A549 (cell line): ENCODE measurements at regions not wholly inside any gene's neighbourhood (a gene's known extent, or its start where the extent isn't known, plus 50 kb on each side); places are given as distances from the start of the nearest gene placed in this dataset.

Experiments used
- ATAC-seq, 2 experiments: fragments of 200-7000 bp in 1 of 2; fragments of >200 bp in 1 of 2; cut with Nextera tagmentation in 1 of 2; cut with Tn5 transposase in 1 of 2; 3 replicates each; pipeline versions ENCODE4 v1.8.0 to v1.9.1; 2018 to 2020; ENCODE audit warnings: mild to moderate bottlenecking in 1 of 2, moderate library complexity in 1 of 2
- CTCF ChIA-PET: fragments of 300-600 bp; sonication (Branson Sonifier 250); formaldehyde crosslinking; extraction: SDS; loops from one replicate; lab custom pipeline; 2021; ENCODE audit warnings: antibody characterized with exemption, inconsistent platforms; lab: Yijun Ruan, JAX
- POLR2A ChIA-PET: fragments of 350-600 bp; formaldehyde crosslinking; extraction: SDS; loops from one replicate; lab custom pipeline; 2021; ENCODE audit warnings: antibody characterized with exemption, inconsistent platforms; lab: Yijun Ruan, JAX
- DNase-seq, 2 experiments: peaks; one replicate each; pipeline versions ENCODE4 v3.0.0 to v3.0.0-alpha.2; 2011 to 2016; ENCODE audit warnings: low read depth in 1 of 2, low spot score in 1 of 2
- FAIRE-seq: peaks from 2 replicates; lab custom pipeline; 2011; peaks lifted over from hg19 to GRCh38; lab: Jason Lieb, UNC
- H3K27ac ChIP-seq, 2 experiments: fragments of >200 bp; sonication (Bioruptor Twin); formaldehyde crosslinking; 3 replicates each; pipeline ENCODE4 v1.5.1; 2016 to 2017
- H3K4me1 ChIP-seq: fragments of >200 bp; sonication (Bioruptor Twin); formaldehyde crosslinking; 3 replicates; pipeline ENCODE4 v1.6.1; 2016
- H3K4me2 ChIP-seq: fragments of >200 bp; sonication (Bioruptor Twin); formaldehyde crosslinking; 3 replicates; pipeline ENCODE4 v1.6.1; 2016
- H3K4me3 ChIP-seq: fragments of >200 bp; sonication (Bioruptor Twin); formaldehyde crosslinking; 3 replicates; pipeline ENCODE4 v1.5.1; 2016
- H3K9me3 ChIP-seq: fragments of >200 bp; sonication (Bioruptor Twin); formaldehyde crosslinking; 3 replicates; pipeline ENCODE4 v1.6.1; 2016
- BHLHE40 ChIP-seq: IDR thresholded peaks from 2 replicates; pipeline ENCODE4 v1.6.1; 2012; ENCODE audit warnings: low read depth, low read length, inconsistent platforms
- CHD2 ChIP-seq: fragments of 150-350 bp; IDR thresholded peaks from 2 replicates; pipeline ENCODE4 v1.6.1; 2014; ENCODE audit warnings: low read length; ENCODE audit not compliant: partially characterized antibody
- FOSB ChIP-seq: fragments of 250-450 bp; sonication (Bioruptor Pico); IDR thresholded peaks from 2 replicates; pipeline ENCODE4 v1.5.0; 2020; ENCODE audit warnings: mild to moderate bottlenecking, moderate library complexity
- NFE2L2 ChIP-seq: fragments of 150-350 bp; conservative IDR thresholded peaks from 2 replicates; pipeline ENCODE4 v1.6.1; 2014; ENCODE audit warnings: low read length
- NPAS2 ChIP-seq: fragments of 250-450 bp; sonication (Bioruptor Pico); IDR thresholded peaks from 2 replicates; pipeline ENCODE4 v1.8.0; 2022; ENCODE audit warnings: mild to moderate bottlenecking, moderate library complexity, borderline replicate concordance
- POLR2A ChIP-seq: IDR thresholded peaks from 2 replicates; pipeline ENCODE4 v1.6.1; 2012; ENCODE audit warnings: mild to moderate bottlenecking, low read length
- RAD21 ChIP-seq, 2 experiments: fragments of >200 bp in 1 of 2; sonication (Bioruptor Twin) in 1 of 2; formaldehyde crosslinking in 1 of 2; IDR thresholded peaks in 1 of 2; conservative IDR thresholded peaks in 1 of 2; 2 replicates in 1 of 2; 3 replicates in 1 of 2; pipeline ENCODE4 v1.6.1; 2012 to 2018; ENCODE audit warnings: inconsistent platforms in 1 of 2
- RARB ChIP-seq: fragments of 250-450 bp; sonication (Bioruptor Pico); IDR thresholded peaks from 2 replicates; pipeline ENCODE4 v1.8.0; 2021; ENCODE audit warnings: mild to moderate bottlenecking, moderate library complexity
- TP53 ChIP-seq: fragments of 250-450 bp; sonication (Bioruptor Pico); IDR thresholded peaks from 2 replicates; pipeline ENCODE4 v1.5.0; 2021; ENCODE audit warnings: mild to moderate bottlenecking, moderate library complexity
- ZNF302 ChIP-seq: fragments of 250-450 bp; sonication (Bioruptor Pico); IDR thresholded peaks from 2 replicates; pipeline ENCODE4 v1.9.0; 2021; ENCODE audit warnings: inconsistent platforms, mild to moderate bottlenecking, moderate library complexity
- WGBS: methylation state at CpG from one replicate; pipeline ENCODE4 v1.1.6; 2017; ENCODE audit errors: missing lambda C conversion rate; 5-methylcytosine and 5-hydroxymethylcytosine counted together
- TF ChIP-seq, protein P1 (sequence below): fragments of 250-450 bp; sonication (Bioruptor Pico); IDR thresholded peaks from 2 replicates; pipeline ENCODE4 v1.5.0; 2021; ENCODE audit warnings: mild to moderate bottlenecking, moderate library complexity, borderline replicate concordance
- TF ChIP-seq, protein P2 (sequence below): IDR thresholded peaks from 2 replicates; pipeline ENCODE4 v1.6.1; 2012
- TF ChIP-seq, protein P3 (sequence below): fragments of 250-450 bp; sonication (Bioruptor Pico); IDR thresholded peaks from 2 replicates; pipeline ENCODE4 v1.5.0; 2020; ENCODE audit warnings: low read depth, mild to moderate bottlenecking, moderate library complexity
- TF ChIP-seq, protein P4 (sequence below): fragments of 150-350 bp; IDR thresholded peaks from 2 replicates; pipeline ENCODE4 v1.6.1; 2014; ENCODE audit warnings: low read depth, mild to moderate bottlenecking, low read length

DNA sequence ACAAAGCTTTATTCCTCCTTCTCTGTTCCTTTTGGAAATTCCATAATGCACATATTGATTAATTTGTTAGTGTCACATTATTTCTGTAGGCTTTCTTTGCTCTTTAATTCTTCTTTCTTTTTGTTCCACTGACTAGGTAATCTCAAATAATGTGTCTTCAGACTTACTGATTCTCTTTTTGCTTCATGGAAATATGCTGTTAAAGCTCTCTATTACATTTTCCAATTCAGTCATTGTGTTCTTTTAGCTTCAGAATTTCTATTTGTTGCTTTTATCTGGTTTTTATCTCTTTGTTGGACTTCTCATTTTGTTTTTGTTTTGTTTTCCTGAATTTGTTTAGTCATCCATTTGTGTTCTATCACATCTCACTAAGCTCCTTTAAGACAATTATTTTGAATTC is 147.0 kb upstream of the EOMES start (continued):
- TF ChIP-seq RARB (CRISPR knock-in tag) (no peak), NPAS2 (CRISPR knock-in tag) (no peak), CHD2 (no peak)

DNA sequence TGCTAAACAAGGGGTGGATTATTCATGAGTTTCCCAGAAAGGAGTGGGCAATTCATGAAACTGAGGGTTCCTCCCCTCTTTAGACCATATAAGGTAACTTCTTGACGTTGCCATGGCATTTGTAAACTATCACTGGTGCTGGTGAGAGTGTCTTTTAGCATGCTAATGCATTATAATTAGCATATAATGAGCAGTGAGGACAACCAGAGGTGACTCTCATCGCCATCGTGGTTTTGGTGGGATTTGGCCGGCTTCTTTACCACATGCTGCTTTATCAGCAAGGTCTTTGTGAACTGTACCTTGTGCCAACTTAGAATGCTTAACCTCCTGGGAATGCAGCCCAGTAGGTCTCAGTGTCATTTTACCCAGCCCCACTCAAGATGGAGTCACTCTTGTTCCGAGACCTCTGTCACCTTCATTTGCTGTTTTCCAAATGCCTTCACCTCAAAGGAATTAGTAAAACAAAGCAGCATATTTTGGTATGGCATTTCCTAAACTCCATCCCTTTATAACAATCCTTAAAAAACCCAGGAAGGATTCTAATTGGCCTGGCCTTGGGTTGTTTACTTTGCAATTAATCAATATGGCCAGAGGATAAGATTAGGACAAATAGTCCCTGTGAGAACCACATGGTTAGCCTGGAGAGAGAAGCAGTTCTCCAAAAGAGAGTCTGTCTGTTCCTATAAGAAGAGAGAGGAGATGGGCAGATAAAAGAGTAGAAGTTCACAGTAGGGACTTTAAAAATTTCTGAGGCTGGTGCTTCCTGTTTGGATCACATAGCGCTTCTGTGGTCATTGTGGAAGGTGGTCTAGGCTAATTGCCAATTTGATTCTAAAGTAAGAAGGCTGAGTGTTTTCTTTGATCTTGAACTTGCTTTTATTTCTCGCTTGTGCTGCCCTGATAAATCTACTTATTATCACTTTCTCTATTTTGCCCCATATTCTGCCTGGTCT is 155.2 kb upstream of the EOMES start:
- FAIRE-seq (no peak), ATAC-seq (no peak)

DNA sequence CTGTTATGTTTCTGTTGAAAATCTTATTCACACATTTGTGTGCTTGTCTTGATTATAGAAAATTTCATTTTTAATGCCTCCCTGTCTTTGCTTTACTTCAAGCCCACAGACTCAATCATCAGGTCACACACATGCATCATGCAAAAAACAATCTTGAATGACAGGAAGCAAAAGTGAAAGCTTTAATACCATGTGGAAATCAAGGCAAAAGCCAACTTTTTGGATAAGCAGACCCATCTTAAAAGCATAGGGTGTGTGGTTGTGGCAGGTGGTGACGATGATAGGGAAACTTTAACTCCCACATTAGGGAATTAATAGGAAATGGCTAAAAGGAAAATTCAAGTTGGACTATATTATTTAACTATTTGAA is 155.9 kb upstream of the EOMES start:
- TF ChIP-seq RAD21 (conservative IDR thresholded peaks at IDR 0.05 in 1 of 2, IDR thresholded peaks at IDR 0.05 in 1 of 2) (no peak), NFE2L2 (no peak), BHLHE40 (no peak), ZNF302 (CRISPR knock-in tag) (no peak), POLR2A (no peak), FOSB (no peak), TP53 (CRISPR knock-in tag) (no peak)
- TF ChIP-seq, protein P1, sequence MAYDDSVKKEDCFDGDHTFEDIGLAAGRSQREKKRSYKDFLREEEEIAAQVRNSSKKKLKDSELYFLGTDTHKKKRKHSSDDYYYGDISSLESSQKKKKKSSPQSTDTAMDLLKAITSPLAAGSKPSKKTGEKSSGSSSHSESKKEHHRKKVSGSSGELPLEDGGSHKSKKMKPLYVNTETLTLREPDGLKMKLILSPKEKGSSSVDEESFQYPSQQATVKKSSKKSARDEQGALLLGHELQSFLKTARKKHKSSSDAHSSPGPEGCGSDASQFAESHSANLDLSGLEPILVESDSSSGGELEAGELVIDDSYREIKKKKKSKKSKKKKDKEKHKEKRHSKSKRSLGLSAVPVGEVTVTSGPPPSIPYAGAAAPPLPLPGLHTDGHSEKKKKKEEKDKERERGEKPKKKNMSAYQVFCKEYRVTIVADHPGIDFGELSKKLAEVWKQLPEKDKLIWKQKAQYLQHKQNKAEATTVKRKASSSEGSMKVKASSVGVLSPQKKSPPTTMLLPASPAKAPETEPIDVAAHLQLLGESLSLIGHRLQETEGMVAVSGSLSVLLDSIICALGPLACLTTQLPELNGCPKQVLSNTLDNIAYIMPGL (CRISPR knock-in tag): no peak
- TF ChIP-seq, protein P2, sequence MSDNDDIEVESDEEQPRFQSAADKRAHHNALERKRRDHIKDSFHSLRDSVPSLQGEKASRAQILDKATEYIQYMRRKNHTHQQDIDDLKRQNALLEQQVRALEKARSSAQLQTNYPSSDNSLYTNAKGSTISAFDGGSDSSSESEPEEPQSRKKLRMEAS: no peak
- TF ChIP-seq, protein P3, sequence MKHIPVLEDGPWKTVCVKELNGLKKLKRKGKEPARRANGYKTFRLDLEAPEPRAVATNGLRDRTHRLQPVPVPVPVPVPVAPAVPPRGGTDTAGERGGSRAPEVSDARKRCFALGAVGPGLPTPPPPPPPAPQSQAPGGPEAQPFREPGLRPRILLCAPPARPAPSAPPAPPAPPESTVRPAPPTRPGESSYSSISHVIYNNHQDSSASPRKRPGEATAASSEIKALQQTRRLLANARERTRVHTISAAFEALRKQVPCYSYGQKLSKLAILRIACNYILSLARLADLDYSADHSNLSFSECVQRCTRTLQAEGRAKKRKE (CRISPR knock-in tag): no peak
- TF ChIP-seq, protein P4, sequence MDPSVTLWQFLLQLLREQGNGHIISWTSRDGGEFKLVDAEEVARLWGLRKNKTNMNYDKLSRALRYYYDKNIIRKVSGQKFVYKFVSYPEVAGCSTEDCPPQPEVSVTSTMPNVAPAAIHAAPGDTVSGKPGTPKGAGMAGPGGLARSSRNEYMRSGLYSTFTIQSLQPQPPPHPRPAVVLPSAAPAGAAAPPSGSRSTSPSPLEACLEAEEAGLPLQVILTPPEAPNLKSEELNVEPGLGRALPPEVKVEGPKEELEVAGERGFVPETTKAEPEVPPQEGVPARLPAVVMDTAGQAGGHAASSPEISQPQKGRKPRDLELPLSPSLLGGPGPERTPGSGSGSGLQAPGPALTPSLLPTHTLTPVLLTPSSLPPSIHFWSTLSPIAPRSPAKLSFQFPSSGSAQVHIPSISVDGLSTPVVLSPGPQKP: no peak
- TF ChIP-seq, all 56 proteins: peak for 0
- CTCF ChIA-PET: no interaction called here

More for the DNA sequence above, 155.2 kb upstream of the EOMES start:
- Histone ChIP-seq H3K4me2 (no peak overlapping the region), H3K27ac (no peak overlapping the region), H3K4me3 (no peak overlapping the region), H3K9me3 (no peaks in the 10 kb centered on the region), H3K4me1 (no peaks in the 10 kb centered on the region)
- 48% methylated on average over 7 of the region's 7 CpGs for WGBS
- ChIA-PET CTCF (no interaction called here), POLR2A (no interaction called here)
- DNase-seq: no peak
- TF ChIP-seq NFE2L2: no peak

More for the DNA sequence above, 155.9 kb upstream of the EOMES start:
- Histone ChIP-seq H3K27ac (no peak overlapping the region), H3K4me2 (no peak overlapping the region), H3K4me1 (no peaks in the 10 kb centered on the region), H3K4me3 (no peak overlapping the region), H3K9me3 (no peaks in the 10 kb centered on the region)
- no peak for DNase-seq
- WGBS: 13% methylated on average over 1 of the region's 1 CpG
- no peak for FAIRE-seq
- ATAC-seq: no peak
- POLR2A ChIA-PET: no interaction called here
